Thyroid gland (tissue), 4 donors: ENCODE measurements at regions not wholly inside any gene's neighbourhood (a gene's known extent, or its start where the extent isn't known, plus 50 kb on each side); places are given as distances from the start of the nearest gene placed in this dataset.

Source experiments
- POLR2A ChIP-seq, 2 donors: fragments of 450-650 bp; IDR thresholded peaks; one replicate each; pipeline ENCODE4 v1.6.1; 2017; ENCODE audit warnings: antibody characterized with exemption in 2 of 2, mild to moderate bottlenecking in 2 of 2, moderate library complexity in 1 of 2
- TF ChIP-seq, protein P1 (sequence below), 6 experiments: fragments of 200-600 bp in 3 of 6; fragments of 450-650 bp in 3 of 6; sonication (generic) in 3 of 6; IDR thresholded peaks; one replicate each; pipeline ENCODE4 v1.5.1; 2016 to 2019; ENCODE audit warnings: antibody characterized with exemption in 6 of 6, mild to moderate bottlenecking in 2 of 6, inconsistent platforms in 1 of 6, moderate library complexity in 1 of 6

DNA sequence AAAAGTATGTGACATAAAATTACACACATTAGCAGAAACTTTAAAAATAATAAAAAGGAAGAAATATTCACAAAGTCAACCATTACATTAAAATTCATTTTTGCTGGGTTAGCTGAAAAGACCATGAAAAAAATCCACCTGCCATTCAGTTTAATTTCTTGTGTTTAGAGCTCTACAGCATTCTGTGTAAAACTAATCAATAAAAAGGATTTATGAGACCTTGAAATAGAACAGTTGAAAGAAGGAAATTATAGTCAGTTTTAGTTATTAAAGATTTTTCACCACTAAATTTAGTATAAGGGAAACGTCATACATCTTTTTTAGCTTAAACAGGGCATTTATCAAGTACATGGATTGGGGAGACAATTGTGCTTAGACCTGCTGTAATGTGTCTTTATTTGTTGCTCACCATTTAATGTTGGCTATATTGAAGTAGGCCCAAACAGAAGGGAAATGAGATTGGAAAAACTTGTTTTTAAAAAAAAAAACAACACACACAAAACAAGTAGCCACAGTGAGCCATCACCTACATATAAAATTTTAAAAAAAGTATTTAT lies 438.7 kb upstream of the POU3F2 start:
- TF ChIP-seq, protein P1, sequence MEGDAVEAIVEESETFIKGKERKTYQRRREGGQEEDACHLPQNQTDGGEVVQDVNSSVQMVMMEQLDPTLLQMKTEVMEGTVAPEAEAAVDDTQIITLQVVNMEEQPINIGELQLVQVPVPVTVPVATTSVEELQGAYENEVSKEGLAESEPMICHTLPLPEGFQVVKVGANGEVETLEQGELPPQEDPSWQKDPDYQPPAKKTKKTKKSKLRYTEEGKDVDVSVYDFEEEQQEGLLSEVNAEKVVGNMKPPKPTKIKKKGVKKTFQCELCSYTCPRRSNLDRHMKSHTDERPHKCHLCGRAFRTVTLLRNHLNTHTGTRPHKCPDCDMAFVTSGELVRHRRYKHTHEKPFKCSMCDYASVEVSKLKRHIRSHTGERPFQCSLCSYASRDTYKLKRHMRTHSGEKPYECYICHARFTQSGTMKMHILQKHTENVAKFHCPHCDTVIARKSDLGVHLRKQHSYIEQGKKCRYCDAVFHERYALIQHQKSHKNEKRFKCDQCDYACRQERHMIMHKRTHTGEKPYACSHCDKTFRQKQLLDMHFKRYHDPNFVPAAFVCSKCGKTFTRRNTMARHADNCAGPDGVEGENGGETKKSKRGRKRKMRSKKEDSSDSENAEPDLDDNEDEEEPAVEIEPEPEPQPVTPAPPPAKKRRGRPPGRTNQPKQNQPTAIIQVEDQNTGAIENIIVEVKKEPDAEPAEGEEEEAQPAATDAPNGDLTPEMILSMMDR (IDR thresholded peaks at IDR 0.05) = no peak
- no peak for TF ChIP-seq POLR2A (IDR thresholded peaks at IDR 0.05)
